HG03139 (cell line): ENCODE measurements at regions not wholly inside any gene's neighbourhood (a gene's known extent, or its start where the extent isn't known, plus 50 kb on each side); places are given as distances from the start of the nearest gene placed in this dataset.
"Not testable (repeated sequence)": the region's sequence is repeated elsewhere in the genome, so short reads cannot be mapped to it uniquely, and the experiment has no call there.

Experiments used
- ATAC-seq: cut with Tn5 transposase; IDR thresholded peaks from one replicate; pipeline ENCODE4 v1.9.1; 2021; ENCODE audit not compliant: unreplicated experiment

- ATAC-seq, result no peak
Measured at GRCh38 chr11:29628609-29629008, 388.2 kb downstream of the KCNA4 start.

GRCh38 chr11:29627541-29627940, 389.3 kb downstream of the KCNA4 start:
- no peak for ATAC-seq

DNA sequence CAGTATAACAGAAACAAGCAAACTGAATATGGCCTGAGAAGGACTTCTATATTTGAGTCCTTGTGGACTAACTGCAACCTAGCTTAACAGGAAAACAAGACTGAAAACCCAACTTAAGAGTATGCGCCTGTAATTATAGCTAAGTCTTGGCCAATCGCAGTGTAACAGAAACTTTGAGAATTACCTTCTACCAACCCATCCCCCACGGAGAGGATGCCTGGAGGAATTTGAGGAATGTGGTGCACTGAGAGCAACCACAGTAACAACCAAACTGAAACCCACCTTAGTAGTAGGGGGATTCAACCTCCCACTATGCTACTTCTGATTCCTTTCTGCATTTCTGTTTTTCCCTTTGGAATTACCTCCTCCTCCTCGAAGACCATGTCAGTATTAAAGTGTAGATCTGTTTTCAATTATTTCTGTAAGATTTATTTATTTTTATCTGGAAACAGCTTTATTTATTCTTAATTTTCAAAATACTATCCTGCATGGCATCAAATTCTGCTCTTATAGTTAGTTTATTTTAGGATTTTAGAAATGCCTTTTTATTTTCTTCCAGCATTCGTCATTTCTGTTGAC, 393.6 kb downstream of the KCNA4 start:
- no peak for ATAC-seq

GRCh38 chr11:29616611-29617010, 400.2 kb downstream of the KCNA4 start:
- ATAC-seq, result no peak

DNA sequence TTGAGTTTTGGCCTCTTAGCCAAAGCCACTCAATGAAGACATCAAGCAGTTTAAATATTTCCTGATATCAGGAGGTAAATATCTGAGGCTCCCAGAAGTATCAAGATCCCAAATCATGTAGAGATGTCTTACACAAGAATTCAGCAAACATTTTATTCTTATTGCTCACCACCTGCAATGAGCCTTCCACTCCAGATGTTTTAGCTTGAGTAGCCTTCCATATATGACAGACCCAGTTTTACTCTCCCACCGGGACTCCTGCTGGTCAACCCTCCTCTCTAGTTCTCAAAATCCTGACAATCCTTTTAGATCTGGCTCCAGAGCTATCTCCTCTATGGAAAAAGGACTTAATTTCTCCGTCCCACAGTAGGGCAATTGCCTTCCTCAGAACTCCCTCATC, 404.4 kb downstream of the KCNA4 start:
- ATAC-seq, result no peak

GRCh38 chr11:29606330-29607031, 410.3 kb downstream of the KCNA4 start:
- no peak for ATAC-seq

DNA sequence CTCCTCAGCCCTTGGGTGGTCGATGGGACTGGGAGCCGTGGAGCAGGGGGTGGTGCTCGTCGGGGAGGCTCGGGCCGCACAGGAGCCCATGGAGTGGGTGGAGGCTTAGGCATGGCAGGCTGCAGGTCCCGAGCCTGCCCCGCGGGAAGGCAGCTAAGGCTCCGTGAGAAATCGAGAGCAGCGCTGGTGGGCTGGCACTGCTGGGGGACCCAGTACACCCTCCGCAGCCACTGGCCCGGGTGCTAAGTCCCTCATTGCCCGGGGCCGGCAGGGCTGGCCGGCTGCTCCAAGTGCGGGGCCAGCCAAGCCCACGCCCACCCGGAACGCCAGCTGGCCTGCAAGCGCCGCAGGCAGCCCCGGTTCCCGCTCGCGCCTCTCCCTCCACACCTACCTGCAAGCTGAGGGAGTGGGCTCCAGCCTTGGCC, 416.7 kb downstream of the KCNA4 start:
- not testable (repeated sequence) for ATAC-seq

- no peak for ATAC-seq
Measured at GRCh38 chr11:29584342-29584741, 432.5 kb downstream of the KCNA4 start.

DNA sequence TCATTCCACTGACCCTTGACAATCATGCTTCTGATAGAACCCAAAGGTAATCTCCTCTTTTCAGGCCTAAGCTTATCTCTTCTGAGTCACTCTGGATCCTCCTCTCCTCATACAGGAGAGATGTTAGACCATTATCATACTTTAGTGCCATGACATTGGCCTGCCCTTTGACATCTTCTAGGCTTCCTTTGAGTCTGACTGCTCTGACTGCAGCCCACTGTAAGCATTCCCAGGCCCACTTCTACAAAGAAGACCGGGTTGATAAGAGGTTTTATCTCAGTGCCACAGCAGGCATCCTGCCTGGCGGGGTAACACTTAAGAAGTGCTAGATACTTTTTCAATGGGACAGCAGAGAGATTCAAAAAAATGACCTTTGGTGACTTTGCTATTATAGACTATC, 438.0 kb downstream of the KCNA4 start:
- no peak for ATAC-seq

- ATAC-seq, result no peak
Measured at GRCh38 chr11:29564486-29564885, 452.3 kb downstream of the KCNA4 start.

- ATAC-seq, result no peak
Measured at GRCh38 chr11:29562183-29562582, 454.6 kb downstream of the KCNA4 start.

GRCh38 chr11:29553990-29554389, 462.8 kb downstream of the KCNA4 start:
- no peak for ATAC-seq

GRCh38 chr11:29538339-29539036, 478.3 kb downstream of the KCNA4 start:
- no peak for ATAC-seq

DNA sequence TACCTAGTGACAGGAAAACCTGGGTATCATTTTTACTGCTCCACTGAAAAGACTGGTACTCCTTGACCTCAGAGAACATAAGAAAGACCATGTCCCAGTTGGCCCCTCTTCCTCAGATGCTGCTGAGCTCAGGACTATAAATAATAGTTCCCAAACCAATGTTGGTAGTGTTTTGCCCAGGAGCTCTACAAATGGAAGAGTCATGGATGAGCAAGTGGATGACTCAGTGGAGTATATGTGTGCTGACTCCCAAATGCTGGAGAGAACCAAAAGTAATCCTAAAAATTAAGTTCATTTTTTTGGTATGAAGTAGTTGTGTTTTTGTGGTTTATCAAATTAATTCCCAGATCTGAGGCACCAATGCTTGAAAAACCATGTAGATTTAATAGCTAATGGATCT, 482.0 kb downstream of the KCNA4 start:
- no peak for ATAC-seq

- no peak for ATAC-seq
Measured at GRCh38 chr11:29530961-29531360, 485.9 kb downstream of the KCNA4 start.

- ATAC-seq, result no peak
Measured at GRCh38 chr11:29527391-29527936, 489.4 kb downstream of the KCNA4 start.

- ATAC-seq, result no peak
Measured at GRCh38 chr11:29518389-29519174, 498.2 kb downstream of the KCNA4 start.

- no peak for ATAC-seq
Measured at GRCh38 chr11:29511394-29511793, 505.4 kb downstream of the KCNA4 start.

- no peak for ATAC-seq
Measured at GRCh38 chr11:29507376-29507775, 509.5 kb downstream of the KCNA4 start.

DNA sequence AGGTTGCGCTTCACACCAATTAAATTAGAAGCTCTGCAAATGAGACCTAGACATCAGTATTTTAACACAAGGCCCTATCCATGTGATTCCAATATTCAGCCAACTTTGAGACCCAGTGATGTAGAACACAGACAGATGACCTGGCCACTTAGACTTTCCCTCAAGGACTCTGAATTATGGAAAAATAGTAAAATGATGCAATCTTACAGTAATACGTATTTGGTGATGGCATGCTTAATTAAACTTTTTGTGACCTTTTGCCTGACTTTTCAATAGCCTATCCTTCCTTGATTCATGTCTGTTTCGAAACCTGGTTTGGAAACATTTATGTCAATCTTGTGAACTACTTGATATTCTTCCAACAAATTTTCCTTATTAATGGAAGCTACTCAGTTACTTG, 521.2 kb downstream of the KCNA4 start:
- no peak for ATAC-seq

DNA sequence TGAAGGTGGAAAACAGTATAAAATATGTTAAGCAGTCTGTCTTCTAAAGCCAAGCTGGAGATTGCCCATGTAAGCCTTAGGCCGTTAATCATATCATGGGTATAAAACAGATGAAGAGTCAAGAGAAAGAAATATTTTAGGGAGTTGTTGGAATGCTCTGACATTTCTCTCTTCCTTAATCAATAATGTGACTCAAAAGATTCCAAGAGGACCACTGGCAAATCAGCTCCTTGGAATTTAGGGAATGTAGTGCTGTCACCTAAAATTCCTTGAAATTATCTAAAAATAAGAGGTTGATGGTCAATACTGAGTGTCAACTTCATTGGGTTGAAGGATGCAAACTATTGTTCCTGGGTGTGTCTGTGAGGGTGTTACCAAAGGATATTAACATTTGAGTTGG, 525.9 kb downstream of the KCNA4 start:
- ATAC-seq, result no peak
